ENCODE measurements at regions not wholly inside any gene's neighbourhood (a gene's known extent, or its start where the extent isn't known, plus 50 kb on each side); places are given as distances from the start of the nearest gene placed in this dataset.

GRCh38 chr9:14466429-14466818 lies 152.5 kb upstream of the NFIB start:
- no peak for DNase-seq

- no peak for DNase-seq
Measured at GRCh38 chr9:14462950-14463349, 149.0 kb upstream of the NFIB start.

- DNase-seq = no peak
Measured at GRCh38 chr9:14455243-14455642, 141.3 kb upstream of the NFIB start.

GRCh38 chr9:14453286-14453685 lies 139.3 kb upstream of the NFIB start:
- no peak for DNase-seq

- no peak for DNase-seq
Measured at GRCh38 chr9:14452539-14452938, 138.6 kb upstream of the NFIB start.

GRCh38 chr9:14451949-14452348 lies 138.0 kb upstream of the NFIB start:
- no peak for DNase-seq

GRCh38 chr9:14447103-14447502 lies 133.2 kb upstream of the NFIB start:
- no peak for DNase-seq

- DNase-seq = no peak
Measured at GRCh38 chr9:14445946-14446345, 132.0 kb upstream of the NFIB start.

- DNase-seq = no peak
Measured at GRCh38 chr9:14442956-14443355, 129.0 kb upstream of the NFIB start.

GRCh38 chr9:14441976-14442651 lies 128.2 kb upstream of the NFIB start:
- DNase-seq = no peak

- no peak for DNase-seq
Measured at GRCh38 chr9:14441115-14441514, 127.2 kb upstream of the NFIB start.

GRCh38 chr9:14440062-14440461 lies 126.1 kb upstream of the NFIB start:
- DNase-seq = no peak

- DNase-seq = no peak
Measured at GRCh38 chr9:14439555-14439954, 125.6 kb upstream of the NFIB start.

GRCh38 chr9:14438232-14439021 lies 124.5 kb upstream of the NFIB start:
- no peak for DNase-seq

- DNase-seq = peak; percentile 26
Measured at GRCh38 chr9:14437354-14438231, 123.7 kb upstream of the NFIB start.

- no peak for DNase-seq
Measured at GRCh38 chr9:14435871-14436270, 121.9 kb upstream of the NFIB start.

- no peak for DNase-seq
Measured at GRCh38 chr9:14434971-14435718, 121.2 kb upstream of the NFIB start.

- no peak for DNase-seq
Measured at GRCh38 chr9:14434158-14434504, 120.2 kb upstream of the NFIB start.

GRCh38 chr9:14433351-14434157 lies 119.6 kb upstream of the NFIB start:
- DNase-seq = no peak

GRCh38 chr9:14432666-14433350 lies 118.9 kb upstream of the NFIB start:
- DNase-seq = no peak

GRCh38 chr9:14428781-14429230 lies 114.9 kb upstream of the NFIB start:
- DNase-seq = peak; percentile 25

Measured in NCI-H2029 (cell line).